ENCODE measurements at regions not wholly inside any gene's neighbourhood (a gene's known extent, or its start where the extent isn't known, plus 50 kb on each side); places are given as distances from the start of the nearest gene placed in this dataset.
A peak's percentile ranks its signal among the peaks of the same experiment; 100 is the strongest.

- no peak for TF ChIP-seq FOXP2 (optimal IDR thresholded peaks at IDR 0.05; ENCODE audit: borderline replicate concordance, extremely low read depth, extremely low read length, insufficient read depth)
- no peak for TF ChIP-seq REST (IDR thresholded peaks at IDR 0.05; ENCODE audit: insufficient read depth in 1 of 2, low read depth in 2 of 2, low read length in 2 of 2)
- no peak for TF ChIP-seq TAF1 (IDR thresholded peaks at IDR 0.05; ENCODE audit: borderline replicate concordance, insufficient read depth, low read length)
- TF ChIP-seq POLR2AphosphoS5 (IDR thresholded peaks at IDR 0.05; ENCODE audit: low read depth, low read length) = no peak
- TF ChIP-seq SIN3A (IDR thresholded peaks at IDR 0.05; ENCODE audit: borderline replicate concordance, insufficient read depth, low read length) = no peak
Observed at GRCh38 chr17:62895320-62896301, 70.4 kb upstream of the TANC2 start.

GRCh38 chr17:62892870-62893338, 73.1 kb upstream of the TANC2 start:
- TF ChIP-seq SIN3A (IDR thresholded peaks at IDR 0.05; ENCODE audit: borderline replicate concordance, insufficient read depth, low read length) (peak; percentile 80; the same call in 1 of the 2 replicates), TAF1 (IDR thresholded peaks at IDR 0.05; ENCODE audit: borderline replicate concordance, insufficient read depth, low read length) (no peak; the same call in 1 of the 2 replicates)

GRCh38 chr17:62892061-62892675, 73.9 kb upstream of the TANC2 start:
- TF ChIP-seq SIN3A (IDR thresholded peaks at IDR 0.05; ENCODE audit: borderline replicate concordance, insufficient read depth, low read length) = no peak
- TF ChIP-seq TAF1 (IDR thresholded peaks at IDR 0.05; ENCODE audit: borderline replicate concordance, insufficient read depth, low read length) = no peak
- no peak for TF ChIP-seq POLR2AphosphoS5 (IDR thresholded peaks at IDR 0.05; ENCODE audit: low read depth, low read length)
- TF ChIP-seq REST (IDR thresholded peaks at IDR 0.05; ENCODE audit: insufficient read depth in 1 of 2, low read depth in 2 of 2, low read length in 2 of 2) = no peak
- TF ChIP-seq FOXP2 (optimal IDR thresholded peaks at IDR 0.05; ENCODE audit: borderline replicate concordance, extremely low read depth, extremely low read length, insufficient read depth) = no peak

GRCh38 chr17:62891659-62892058, 74.4 kb upstream of the TANC2 start:
- TF ChIP-seq FOXP2 (optimal IDR thresholded peaks at IDR 0.05; ENCODE audit: borderline replicate concordance, extremely low read depth, extremely low read length, insufficient read depth) = no peak
- no peak for TF ChIP-seq SIN3A (IDR thresholded peaks at IDR 0.05; ENCODE audit: borderline replicate concordance, insufficient read depth, low read length)
- TF ChIP-seq POLR2AphosphoS5 (IDR thresholded peaks at IDR 0.05; ENCODE audit: low read depth, low read length) = no peak
- TF ChIP-seq TAF1 (IDR thresholded peaks at IDR 0.05; ENCODE audit: borderline replicate concordance, insufficient read depth, low read length) = no peak
- TF ChIP-seq REST (IDR thresholded peaks at IDR 0.05; ENCODE audit: insufficient read depth in 1 of 2, low read depth in 2 of 2, low read length in 2 of 2) = no peak

GRCh38 chr17:62888765-62889164, 77.3 kb upstream of the TANC2 start:
- TF ChIP-seq FOXP2 (optimal IDR thresholded peaks at IDR 0.05; ENCODE audit: borderline replicate concordance, extremely low read depth, extremely low read length, insufficient read depth) (no peak), REST (IDR thresholded peaks at IDR 0.05; ENCODE audit: insufficient read depth in 1 of 2, low read depth in 2 of 2, low read length in 2 of 2) (no peak), POLR2AphosphoS5 (IDR thresholded peaks at IDR 0.05; ENCODE audit: low read depth, low read length) (no peak), TAF1 (IDR thresholded peaks at IDR 0.05; ENCODE audit: borderline replicate concordance, insufficient read depth, low read length) (no peak), SIN3A (IDR thresholded peaks at IDR 0.05; ENCODE audit: borderline replicate concordance, insufficient read depth, low read length) (no peak)

Data from PFSK-1 (cell line).